Panc1 (cell line): ENCODE measurements at regions not wholly inside any gene's neighbourhood (a gene's known extent, or its start where the extent isn't known, plus 50 kb on each side); places are given as distances from the start of the nearest gene placed in this dataset.

Experiments used
- ATAC-seq: fragments of 200-7000 bp; cut with Tn5 transposase; 2 replicates; pipeline ENCODE4 v1.9.1; 2020; ENCODE audit warnings: mild to moderate bottlenecking, moderate library complexity
- BruUV-seq: library from RNA; stranded (reverse); fragments of 400-500 nt; replicated peaks from 2 replicates; lab custom pipeline; 2021; lab: Mats Ljungman, UMichigan
- CTCF ChIA-PET: fragments of 300-600 bp; sonication (Branson Sonifier 250); formaldehyde crosslinking; loops from one replicate; lab custom pipeline; 2022; ENCODE audit warnings: antibody characterized with exemption; lab: Charles Lee
- POLR2A ChIA-PET: fragments of 300-600 bp; sonication (Branson Sonifier 250); formaldehyde crosslinking; loops from one replicate; lab custom pipeline; 2022; ENCODE audit warnings: antibody characterized with exemption; lab: Charles Lee
- DNase-seq: peaks from one replicate; pipeline ENCODE4 v3.0.0-alpha.2; 2010; ENCODE audit warnings: low read depth, low spot score
- H3K27ac ChIP-seq: 2 replicates; pipeline ENCODE4 v1.5.1; 2011; ENCODE audit warnings: mild to moderate bottlenecking, low read length, inconsistent platforms
- H3K27me3 ChIP-seq: fragments of 200-500 bp; sonication (Bioruptor generic); 2 replicates; pipeline ENCODE4 v1.6.0; 2014; ENCODE audit warnings: low read length, inconsistent platforms; ENCODE audit not compliant: control insufficient read depth, insufficient read depth
- H3K36me3 ChIP-seq: fragments of 200-500 bp; sonication (Bioruptor generic); 2 replicates; pipeline ENCODE4 v1.5.1; 2014; ENCODE audit warnings: inconsistent platforms, mild to moderate bottlenecking, low read length, moderate library complexity; ENCODE audit not compliant: control insufficient read depth, insufficient read depth
- H3K4me1 ChIP-seq: 2 replicates; pipeline ENCODE4 v1.5.1; 2011; ENCODE audit warnings: inconsistent platforms, mild to moderate bottlenecking, low read length, moderate library complexity; ENCODE audit not compliant: control insufficient read depth, insufficient read depth
- H3K4me3 ChIP-seq, 2 experiments: 2 replicates each; pipeline ENCODE4 v1.5.1; 2011 to 2012; ENCODE audit warnings: low read depth in 2 of 2, low read length in 2 of 2, mild to moderate bottlenecking in 2 of 2, inconsistent platforms in 1 of 2, moderate library complexity in 1 of 2
- H3K9me3 ChIP-seq: fragments of 200-500 bp; sonication (Bioruptor generic); 2 replicates; pipeline ENCODE4 v1.5.1; 2014; ENCODE audit warnings: low read depth, mild to moderate bottlenecking, inconsistent platforms, low read length, moderate library complexity; ENCODE audit not compliant: control insufficient read depth, insufficient read depth
- POLR2AphosphoS5 ChIP-seq: IDR thresholded peaks from 2 replicates; pipeline ENCODE4 v1.6.1; 2012; ENCODE audit warnings: mild to moderate bottlenecking, low read depth, low read length, moderate library complexity
- SIN3A ChIP-seq: IDR thresholded peaks from 2 replicates; pipeline ENCODE4 v1.6.1; 2012; ENCODE audit warnings: low read depth, mild to moderate bottlenecking, low read length, moderate library complexity, borderline replicate concordance; ENCODE audit not compliant: insufficient read depth
- TCF7L2 ChIP-seq: IDR thresholded peaks from 2 replicates; pipeline ENCODE4 v1.6.1; 2011; ENCODE audit warnings: mild to moderate bottlenecking, low read depth, low read length, inconsistent platforms
- in situ Hi-C: cut with HindIII; loops from 2 replicates; pipeline ENCODE4 v1.10.0; 2016; ENCODE audit warnings: low sequenced_read_pairs, low pct_unique_long_range_greater_than_20kb
- intact Hi-C: fragments of 100-400 bp; cut with micrococcal nuclease; formaldehyde crosslinking; loops from one replicate; pipeline ENCODE4 v1.10.0; 2022; ENCODE audit not compliant: unreplicated experiment
- TF ChIP-seq, protein P1 (sequence below): fragments of 450-650 bp; IDR thresholded peaks from 2 replicates; pipeline ENCODE4 v1.5.1; 2017; ENCODE audit warnings: mild to moderate bottlenecking
- TF ChIP-seq, protein P2 (sequence below), 2 experiments: IDR thresholded peaks; 2 replicates each; pipeline ENCODE4 v1.6.1; 2011 to 2012; ENCODE audit warnings: low read depth in 2 of 2, control low read depth in 1 of 2, low read length in 1 of 2, mild to moderate bottlenecking in 1 of 2, moderate library complexity in 1 of 2; ENCODE audit not compliant: insufficient read depth in 1 of 2

DNA sequence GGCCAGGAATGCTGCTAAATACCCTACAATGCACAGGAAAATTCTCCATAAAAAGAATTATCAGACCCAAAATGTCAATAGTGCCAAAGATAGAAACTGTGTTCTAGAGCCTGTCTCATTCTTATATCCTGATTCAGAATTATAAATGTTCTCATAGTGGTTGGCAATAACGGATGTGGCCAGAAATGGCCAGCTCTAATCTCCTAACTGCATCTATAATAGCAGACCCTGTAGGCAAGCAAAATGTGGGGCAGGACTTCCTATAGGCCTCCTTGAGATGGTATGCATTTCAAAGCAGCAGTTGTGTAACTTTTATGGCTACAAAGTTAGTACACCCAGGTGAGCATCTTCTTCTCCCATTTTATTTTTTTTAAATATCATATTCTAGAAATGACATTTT lies 95.9 kb upstream of the SGIP1 start:
- Histone ChIP-seq H3K27ac (no peak overlapping the region), H3K27me3 (no peaks in the 10 kb centered on the region), H3K36me3 (no peaks in the 10 kb centered on the region), H3K4me1 (no peaks in the 10 kb centered on the region), H3K9me3 (no peaks in the 10 kb centered on the region), H3K4me3 (no peak overlapping the region)
- ATAC-seq (no peak), DNase-seq (no peak)
- intact Hi-C loops: no loop called here
- TF ChIP-seq SIN3A (no peak), POLR2AphosphoS5 (no peak), TCF7L2 (no peak)
- TF ChIP-seq, protein P1, sequence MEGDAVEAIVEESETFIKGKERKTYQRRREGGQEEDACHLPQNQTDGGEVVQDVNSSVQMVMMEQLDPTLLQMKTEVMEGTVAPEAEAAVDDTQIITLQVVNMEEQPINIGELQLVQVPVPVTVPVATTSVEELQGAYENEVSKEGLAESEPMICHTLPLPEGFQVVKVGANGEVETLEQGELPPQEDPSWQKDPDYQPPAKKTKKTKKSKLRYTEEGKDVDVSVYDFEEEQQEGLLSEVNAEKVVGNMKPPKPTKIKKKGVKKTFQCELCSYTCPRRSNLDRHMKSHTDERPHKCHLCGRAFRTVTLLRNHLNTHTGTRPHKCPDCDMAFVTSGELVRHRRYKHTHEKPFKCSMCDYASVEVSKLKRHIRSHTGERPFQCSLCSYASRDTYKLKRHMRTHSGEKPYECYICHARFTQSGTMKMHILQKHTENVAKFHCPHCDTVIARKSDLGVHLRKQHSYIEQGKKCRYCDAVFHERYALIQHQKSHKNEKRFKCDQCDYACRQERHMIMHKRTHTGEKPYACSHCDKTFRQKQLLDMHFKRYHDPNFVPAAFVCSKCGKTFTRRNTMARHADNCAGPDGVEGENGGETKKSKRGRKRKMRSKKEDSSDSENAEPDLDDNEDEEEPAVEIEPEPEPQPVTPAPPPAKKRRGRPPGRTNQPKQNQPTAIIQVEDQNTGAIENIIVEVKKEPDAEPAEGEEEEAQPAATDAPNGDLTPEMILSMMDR: no peak
- TF ChIP-seq, protein P2, sequence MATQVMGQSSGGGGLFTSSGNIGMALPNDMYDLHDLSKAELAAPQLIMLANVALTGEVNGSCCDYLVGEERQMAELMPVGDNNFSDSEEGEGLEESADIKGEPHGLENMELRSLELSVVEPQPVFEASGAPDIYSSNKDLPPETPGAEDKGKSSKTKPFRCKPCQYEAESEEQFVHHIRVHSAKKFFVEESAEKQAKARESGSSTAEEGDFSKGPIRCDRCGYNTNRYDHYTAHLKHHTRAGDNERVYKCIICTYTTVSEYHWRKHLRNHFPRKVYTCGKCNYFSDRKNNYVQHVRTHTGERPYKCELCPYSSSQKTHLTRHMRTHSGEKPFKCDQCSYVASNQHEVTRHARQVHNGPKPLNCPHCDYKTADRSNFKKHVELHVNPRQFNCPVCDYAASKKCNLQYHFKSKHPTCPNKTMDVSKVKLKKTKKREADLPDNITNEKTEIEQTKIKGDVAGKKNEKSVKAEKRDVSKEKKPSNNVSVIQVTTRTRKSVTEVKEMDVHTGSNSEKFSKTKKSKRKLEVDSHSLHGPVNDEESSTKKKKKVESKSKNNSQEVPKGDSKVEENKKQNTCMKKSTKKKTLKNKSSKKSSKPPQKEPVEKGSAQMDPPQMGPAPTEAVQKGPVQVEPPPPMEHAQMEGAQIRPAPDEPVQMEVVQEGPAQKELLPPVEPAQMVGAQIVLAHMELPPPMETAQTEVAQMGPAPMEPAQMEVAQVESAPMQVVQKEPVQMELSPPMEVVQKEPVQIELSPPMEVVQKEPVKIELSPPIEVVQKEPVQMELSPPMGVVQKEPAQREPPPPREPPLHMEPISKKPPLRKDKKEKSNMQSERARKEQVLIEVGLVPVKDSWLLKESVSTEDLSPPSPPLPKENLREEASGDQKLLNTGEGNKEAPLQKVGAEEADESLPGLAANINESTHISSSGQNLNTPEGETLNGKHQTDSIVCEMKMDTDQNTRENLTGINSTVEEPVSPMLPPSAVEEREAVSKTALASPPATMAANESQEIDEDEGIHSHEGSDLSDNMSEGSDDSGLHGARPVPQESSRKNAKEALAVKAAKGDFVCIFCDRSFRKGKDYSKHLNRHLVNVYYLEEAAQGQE (IDR thresholded peaks at IDR 0.05; ENCODE audit: insufficient read depth in 1 of 2, low read depth in 2 of 2, low read length in 1 of 2): no peak
- BruUV-seq: no TSS peak
- POLR2A ChIA-PET: no interaction called here
- CTCF ChIA-PET: no interaction called here
- in situ Hi-C loops: no loop called here

DNA sequence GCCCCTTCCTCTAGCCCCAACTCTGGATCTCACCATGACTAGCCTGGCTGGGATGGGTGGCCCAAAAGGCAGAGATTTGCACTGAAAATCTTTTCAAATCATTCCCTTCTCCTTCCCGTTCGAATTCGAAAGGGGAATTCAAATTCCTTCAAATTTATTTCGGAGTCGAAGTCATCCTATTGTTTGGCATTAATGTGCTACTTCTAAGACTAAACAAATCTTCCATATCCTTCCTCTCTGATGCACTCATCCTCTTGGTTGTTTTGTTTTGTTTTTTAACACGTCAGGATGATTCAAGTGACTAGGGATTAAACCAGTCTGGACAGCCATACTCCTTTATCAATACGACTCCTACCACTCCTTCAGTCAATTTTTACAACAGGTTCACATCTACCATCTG lies 95.5 kb upstream of the SGIP1 start:
- TF ChIP-seq, protein P2 (IDR thresholded peaks at IDR 0.05; ENCODE audit: insufficient read depth in 1 of 2, low read depth in 2 of 2, low read length in 1 of 2): no peak
- BruUV-seq: no TSS peak
- no peaks in the 10 kb centered on the region for H3K9me3 ChIP-seq
- ATAC-seq (no peak), DNase-seq (no peak)
- intact Hi-C loops (no loop called here), in situ Hi-C loops (no loop called here)
- H3K36me3 ChIP-seq: no peaks in the 10 kb centered on the region
- no peak overlapping the region for H3K27ac ChIP-seq
- CTCF ChIA-PET: no interaction called here
- no peaks in the 10 kb centered on the region for H3K4me1 ChIP-seq
- H3K4me3 ChIP-seq: no peak overlapping the region
- POLR2A ChIA-PET: no interaction called here
- H3K27me3 ChIP-seq: no peaks in the 10 kb centered on the region
